ENCODE measurements at regions not wholly inside any gene's neighbourhood (a gene's known extent, or its start where the extent isn't known, plus 50 kb on each side); places are given as distances from the start of the nearest gene placed in this dataset.

DNA sequence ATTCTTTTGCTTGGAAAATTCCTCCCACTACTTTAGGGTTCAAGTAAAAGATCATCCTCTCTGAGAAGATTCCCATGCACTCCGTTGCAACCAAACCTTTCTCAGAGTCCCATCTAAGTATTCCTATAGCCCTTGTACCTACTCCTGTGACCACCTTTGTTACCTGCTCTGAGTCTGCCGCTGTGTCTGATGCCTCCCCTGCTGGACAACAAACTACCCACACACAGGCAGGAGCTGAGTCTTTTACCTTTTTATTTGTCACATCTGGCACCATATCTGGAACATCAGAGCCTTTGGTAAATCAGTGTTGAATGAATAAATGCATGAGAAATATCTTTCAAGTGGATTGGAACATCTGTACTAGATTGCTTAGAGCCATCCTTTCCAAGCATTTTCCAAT lies 82.1 kb upstream of the FLRT2 start:
- DNase-seq (ENCODE audit: low read depth in 1 of 2, low spot score in 1 of 2), result no peak

DNA sequence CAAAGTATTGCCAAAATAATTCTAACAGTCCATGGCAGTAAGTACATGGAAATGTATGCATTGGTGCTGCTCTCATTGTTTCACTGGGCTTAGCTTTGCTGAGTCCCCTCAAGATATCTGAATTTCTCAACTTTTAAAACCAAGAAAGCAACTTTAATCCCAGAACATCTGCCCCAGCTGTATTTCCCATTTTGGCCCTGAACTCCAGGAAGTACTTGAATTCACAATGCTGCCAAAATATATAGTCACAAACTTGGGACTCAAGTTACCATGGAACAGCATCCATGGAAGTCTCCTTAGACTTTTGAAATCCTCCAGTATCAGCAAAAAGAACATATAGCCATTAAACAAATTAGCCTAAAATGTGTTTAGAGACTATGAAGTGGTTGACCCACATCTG lies 78.5 kb upstream of the FLRT2 start:
- no peak for DNase-seq (ENCODE audit: low read depth in 1 of 2, low spot score in 1 of 2)

DNA sequence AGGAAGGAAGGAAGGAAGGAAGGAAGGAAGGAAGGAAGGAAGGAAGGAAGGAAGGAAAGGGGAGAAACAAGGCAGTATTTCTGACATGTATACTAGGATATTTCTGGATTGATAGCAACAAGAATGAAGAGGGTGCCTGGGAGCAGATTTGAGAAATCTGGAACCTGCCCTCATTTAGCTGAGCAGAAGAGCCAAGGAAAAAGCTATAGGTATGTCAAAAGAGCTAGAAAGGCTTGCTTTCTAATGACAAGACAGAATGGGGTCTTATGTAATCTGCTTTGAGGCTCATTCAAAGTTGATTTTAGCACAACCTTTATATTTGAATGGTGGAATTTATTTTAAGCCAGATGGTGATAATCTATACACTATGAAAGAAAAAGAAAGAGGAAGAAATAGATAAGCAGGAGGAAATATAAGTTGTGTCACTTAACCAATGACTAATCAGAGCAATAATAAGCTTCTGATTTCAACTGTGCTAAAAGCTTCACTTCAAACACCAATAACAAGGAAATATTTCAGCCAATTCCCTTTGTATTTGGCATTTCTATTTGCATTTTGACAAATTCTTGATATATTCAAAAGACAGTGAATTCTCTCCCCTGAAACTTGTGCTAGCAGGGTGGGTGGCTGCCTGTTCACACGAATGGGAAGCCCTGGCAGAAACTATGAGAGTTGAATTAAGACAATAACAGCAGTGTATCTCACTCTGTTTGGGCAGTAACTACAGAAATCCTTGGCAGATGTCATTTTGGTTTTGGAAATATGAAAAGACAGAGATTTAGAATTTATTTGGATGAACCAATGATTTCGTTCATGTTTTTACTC lies 76.3 kb upstream of the FLRT2 start:
- no peak for DNase-seq (ENCODE audit: low read depth in 1 of 2, low spot score in 1 of 2)

DNA sequence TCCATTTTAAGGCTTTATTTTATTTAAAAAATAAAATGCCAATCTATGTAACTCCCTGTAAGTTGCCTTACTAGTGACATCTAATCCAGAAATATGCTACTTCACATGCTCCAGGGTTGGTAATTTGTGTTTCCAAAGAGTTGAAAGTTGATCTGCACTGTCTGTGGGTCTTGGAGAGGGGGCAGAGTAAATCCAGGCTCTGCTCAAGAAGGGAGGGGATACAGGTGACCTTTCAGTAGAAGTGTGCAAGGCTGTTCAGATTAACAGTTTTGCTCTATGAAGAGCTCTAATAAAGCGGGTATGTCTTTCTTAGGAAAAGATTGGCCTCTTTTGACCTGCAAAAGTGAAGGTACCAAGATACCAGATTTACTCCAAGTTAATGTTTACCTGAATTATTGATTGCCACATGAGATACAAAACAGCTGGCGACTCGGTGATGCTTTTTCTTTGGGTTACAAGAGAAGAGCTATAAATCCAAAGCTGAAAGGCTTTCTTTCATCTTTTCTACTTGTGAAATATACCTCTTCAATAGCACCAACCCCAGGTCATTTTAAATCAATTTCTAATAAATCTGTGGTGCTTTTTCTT lies 75.6 kb upstream of the FLRT2 start:
- no peak for DNase-seq (ENCODE audit: low read depth in 1 of 2, low spot score in 1 of 2)

DNA sequence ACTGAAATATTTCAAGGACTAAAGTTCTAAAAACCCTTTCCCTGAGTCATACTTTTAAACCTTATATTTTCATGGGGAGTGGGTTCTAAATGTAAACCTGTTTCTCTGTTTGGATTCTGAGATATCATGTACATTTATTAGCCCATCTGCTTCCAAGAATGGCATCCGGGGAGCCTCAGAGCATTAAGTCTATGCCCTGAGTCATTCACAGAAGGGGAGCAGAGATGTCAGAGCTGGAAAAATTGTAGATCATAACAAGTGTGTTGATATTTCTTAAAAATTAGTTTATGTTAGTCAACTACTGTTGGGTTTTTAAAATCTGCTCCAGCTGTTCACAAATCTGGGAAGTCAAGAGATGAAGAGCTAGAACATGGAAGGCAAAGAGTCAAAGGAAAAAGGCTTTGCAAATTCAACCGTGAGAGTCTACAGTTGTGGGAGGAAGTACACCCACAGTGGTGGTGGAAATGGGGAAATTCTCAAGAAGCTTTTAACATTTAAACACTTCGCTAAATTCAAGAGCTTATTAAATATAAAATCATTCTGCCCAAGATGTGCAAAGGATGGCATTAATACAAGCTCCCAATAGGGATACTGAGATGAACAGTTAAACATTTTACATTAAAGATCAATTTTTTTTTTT lies 70.5 kb upstream of the FLRT2 start:
- no peak for DNase-seq (ENCODE audit: low read depth in 1 of 2, low spot score in 1 of 2)

DNA sequence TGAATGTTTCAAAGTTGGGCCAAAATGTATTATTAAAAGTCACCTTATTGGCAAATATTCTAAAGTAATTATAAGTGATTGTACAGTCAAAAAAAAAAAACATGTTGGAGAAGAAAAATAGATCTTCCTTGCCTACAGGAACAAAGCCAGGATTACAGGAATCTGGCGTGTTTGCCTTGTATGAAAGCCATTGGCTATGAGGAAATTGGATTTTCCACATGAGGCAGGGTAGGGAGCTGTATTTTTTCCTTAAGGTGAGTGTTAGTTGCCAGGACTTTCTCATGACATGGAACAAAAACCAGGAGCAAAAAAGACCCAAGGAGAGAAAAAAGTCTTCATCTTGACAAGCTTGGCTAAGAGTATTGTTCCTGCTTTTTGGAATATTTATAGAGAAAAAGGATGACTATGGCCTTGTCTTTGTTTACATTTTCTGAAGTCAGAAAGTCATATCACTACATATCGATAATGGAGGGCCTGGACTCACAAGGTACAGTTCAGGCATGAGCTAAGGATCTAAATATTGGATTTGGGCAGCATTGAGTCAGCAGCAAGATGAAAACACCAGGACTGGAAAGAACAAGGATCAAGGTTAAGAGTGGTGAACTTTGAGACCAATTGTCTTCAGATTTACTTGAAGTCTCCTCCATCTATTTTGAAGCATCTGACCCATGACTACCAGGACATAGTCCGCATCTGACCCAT lies 68.4 kb upstream of the FLRT2 start:
- no peak for DNase-seq (ENCODE audit: low read depth in 1 of 2, low spot score in 1 of 2)

DNA sequence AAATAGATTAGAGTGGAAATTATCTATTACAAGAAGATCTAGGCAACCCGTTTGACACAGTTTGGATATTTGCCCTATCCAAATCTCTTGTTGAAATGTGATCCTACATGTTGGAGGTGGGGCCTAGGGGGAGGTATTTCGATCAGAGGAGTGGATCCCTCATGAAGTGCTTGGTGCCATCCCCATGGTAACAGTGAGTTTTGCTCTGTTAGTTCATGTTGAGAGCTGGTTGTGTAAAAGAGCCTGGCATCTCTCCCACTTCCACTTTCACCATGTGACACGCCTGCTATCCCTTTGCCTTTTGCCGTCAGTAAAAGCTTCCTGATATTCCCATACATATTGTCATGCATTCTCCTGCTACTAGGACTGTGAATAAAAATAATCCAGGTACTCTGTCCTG lies 66.4 kb upstream of the FLRT2 start:
- DNase-seq (ENCODE audit: low read depth in 1 of 2, low spot score in 1 of 2), result no peak

DNA sequence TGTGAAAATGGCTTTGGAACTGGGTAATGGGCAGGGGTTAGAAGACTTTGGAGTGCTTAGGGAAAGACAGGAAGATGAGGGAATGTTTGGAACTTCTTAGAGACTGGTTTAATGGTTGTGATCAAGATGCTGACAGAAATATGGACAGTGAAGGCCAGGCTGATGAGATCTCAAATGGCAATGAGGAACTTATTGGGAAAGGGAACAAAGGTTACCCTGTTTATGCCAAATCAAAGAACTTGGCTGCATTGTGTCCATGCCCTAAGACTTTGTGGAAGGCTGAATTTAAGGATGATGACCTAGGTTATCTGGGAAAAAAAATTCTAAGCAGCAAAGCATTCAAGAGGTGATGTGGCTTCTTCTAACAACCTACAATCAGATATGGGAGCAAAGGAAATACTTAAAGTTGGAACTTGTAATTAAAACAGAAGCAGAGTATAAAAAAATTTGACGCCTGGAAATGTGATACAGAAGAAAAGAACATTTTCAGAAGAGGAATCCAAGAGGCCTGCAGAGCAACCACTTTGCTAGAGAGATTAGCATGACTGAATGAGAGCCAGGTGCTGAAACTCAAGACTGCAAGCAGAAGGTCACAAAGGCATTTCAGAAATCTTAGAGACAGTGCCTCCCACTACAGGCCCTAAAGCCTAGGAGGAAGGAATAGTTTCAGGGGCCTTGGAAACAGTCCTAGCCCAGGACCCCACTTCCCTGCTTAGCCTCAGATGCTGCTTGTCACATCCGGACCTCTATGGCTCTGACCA lies 65.6 kb upstream of the FLRT2 start:
- no peak for DNase-seq (ENCODE audit: low read depth in 1 of 2, low spot score in 1 of 2)

DNA sequence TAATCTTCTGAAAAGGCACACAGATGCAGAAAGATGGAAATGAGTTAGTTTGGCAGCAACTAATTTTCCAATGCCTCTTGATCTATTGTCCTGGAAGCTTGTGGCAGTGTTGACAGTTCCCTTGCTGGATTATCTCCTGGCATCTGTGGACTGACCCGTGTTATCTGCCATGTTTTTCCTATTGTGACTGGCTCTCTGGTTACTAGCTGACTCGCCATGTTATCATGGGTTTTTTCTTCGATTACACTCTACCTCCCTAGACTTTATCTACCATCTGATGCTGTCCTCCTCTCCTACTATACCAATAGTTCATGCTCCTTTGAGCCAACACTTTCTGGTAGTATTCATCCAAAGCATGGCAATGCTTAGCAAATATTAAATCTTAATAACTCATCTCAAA lies 63.3 kb upstream of the FLRT2 start:
- DNase-seq (ENCODE audit: low read depth in 1 of 2, low spot score in 1 of 2), result no peak

DNA sequence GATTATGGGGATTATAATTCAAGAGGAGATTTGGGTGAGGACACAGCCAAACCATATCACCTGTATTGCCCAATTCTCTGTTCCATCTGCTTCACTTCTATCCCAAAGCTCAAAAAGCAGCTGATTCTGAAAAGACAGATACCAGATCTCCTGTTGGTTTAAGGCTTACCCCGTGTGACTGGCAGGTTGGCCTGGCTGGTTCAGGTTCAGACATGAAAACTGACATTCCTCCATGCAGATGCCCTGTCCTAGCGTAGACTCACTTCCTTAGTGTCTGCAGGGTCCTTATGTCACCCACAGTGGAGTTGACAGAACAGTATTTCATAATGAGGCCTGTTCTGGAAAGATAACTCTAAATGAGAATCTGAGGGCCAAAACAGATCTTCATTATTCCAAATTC lies 61.1 kb upstream of the FLRT2 start:
- no peak for DNase-seq (ENCODE audit: low read depth in 1 of 2, low spot score in 1 of 2)

DNA sequence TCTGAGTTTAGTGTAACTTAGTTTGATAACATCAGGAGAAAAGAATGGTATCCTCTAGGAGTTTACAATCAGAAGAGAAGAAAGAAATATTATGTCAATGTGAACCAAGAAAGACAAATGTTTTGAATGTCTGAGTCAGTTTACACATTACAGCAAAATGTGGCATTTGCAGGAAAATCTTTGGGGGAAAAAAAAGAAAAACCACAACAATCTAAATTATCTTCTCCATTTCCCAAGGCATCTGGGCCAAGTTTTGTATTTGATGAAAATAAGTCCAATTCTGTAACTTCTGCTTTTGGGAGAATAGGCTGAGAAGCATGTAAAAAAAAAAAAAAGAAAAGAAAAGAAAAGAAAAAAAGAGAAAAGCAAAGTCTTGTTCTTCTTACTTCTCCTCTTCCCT lies 58.8 kb upstream of the FLRT2 start:
- no peak for DNase-seq (ENCODE audit: low read depth in 1 of 2, low spot score in 1 of 2)

DNA sequence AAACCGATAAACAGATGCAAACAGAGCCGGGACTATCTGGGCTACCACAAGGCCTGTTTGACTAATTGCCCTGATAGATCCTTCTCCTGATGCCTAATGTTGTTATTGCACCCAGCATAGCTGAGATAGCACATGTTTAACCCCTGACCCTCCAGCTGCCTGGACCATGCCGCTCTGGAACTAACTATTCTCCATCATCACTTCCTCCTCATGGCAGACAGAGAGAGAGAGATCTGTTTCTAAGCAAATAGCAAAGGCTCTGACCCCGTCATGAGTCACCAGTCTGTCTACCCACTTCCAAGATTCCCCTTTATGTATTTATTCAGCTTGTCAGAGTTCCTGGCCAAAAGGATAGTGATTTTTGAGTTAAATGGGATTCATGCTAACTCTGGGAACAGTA lies 58.2 kb upstream of the FLRT2 start:
- no peak for DNase-seq (ENCODE audit: low read depth in 1 of 2, low spot score in 1 of 2)

DNA sequence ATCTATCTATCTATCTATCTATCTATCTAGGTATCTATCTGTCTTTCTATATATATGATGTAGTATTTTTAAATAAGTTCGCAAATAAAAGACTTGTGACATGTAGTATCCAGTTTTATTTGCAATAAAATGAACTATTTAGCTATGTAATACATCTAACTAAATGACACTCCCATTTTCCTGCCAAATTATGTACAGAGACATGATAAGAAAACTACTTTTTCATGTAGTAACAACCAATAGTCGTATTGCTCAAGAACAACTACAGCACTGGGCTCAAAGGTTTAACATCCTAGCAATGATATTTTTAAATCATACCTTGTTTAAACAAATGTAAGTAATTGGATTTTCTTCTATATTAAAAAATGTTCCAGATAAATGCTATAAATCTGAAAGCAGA lies 55.5 kb upstream of the FLRT2 start:
- DNase-seq (ENCODE audit: low read depth in 1 of 2, low spot score in 1 of 2), result no peak

DNA sequence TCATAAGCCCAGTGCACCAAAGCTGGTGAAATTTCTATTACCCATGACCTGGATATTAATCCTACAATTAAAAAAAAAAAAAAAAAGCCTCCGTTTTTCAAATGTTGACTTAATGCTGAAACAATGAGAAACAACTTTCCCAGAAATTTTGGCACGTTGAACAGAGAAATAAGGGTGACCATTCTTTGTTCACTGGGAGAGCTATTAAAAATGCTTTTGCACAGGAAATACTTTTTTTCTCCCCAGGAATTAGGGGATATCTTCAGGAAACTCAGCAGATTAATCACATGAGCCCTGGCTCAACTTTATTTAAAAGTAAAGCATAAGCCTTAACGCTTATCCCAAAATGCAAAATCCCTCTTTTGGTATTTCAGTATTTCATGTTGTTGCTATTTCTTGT lies 54.8 kb upstream of the FLRT2 start:
- no peak for DNase-seq (ENCODE audit: low read depth in 1 of 2, low spot score in 1 of 2)

DNA sequence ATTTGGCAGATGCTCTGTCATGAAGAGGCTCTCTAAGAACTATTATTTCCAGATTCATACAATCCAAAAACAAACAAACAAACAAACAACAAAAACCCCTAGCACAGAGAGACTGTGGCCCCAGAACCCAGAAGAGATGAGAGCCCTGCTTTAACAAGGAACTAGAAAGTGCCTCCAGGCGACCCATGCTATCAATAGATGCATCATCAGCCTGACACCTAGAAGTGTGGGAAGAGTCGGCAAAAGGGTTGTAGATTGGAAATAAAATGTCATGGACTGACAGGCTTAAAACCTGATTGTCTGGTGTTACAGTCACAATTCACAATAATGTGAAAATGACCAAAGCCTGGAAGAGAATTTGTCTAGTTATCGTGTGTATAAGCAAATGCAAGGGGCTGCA lies 50.6 kb upstream of the FLRT2 start:
- no peak for DNase-seq (ENCODE audit: low read depth in 1 of 2, low spot score in 1 of 2)

DNA sequence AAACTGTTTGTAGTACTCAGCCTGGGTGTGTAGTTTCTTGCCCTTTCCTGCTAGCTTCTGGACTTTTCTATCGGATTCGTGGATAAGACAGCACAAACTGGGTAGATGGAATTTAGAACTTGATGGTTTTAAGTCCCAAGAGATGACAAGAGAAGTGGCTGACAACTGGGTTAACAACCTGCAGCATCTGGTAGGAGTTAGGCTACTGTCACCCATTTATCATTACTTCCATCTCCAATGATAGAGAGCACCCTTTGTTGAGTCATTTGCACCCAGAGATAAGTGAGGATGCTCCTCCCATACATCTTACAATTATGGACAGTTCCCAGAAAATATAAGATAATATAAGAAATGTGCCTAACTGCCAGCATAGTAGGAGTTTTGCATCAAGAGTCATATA lies 50.2 kb upstream of the FLRT2 start:
- DNase-seq (ENCODE audit: low read depth in 1 of 2, low spot score in 1 of 2), result no peak

Measured in activated CD4-positive, alpha-beta T cell treated with anti-CD3 and anti-CD28 coated beads, Interleukin-2, amount 50 U/mL, for 24 hours (primary cell).